ENCODE measurements at regions not wholly inside any gene's neighbourhood (a gene's known extent, or its start where the extent isn't known, plus 50 kb on each side); places are given as distances from the start of the nearest gene placed in this dataset.

GRCh38 chr12:33671676-33672075, 232.1 kb upstream of the SYT10 start:
- no peak overlapping the region for H3K4me2 ChIP-seq (ENCODE audit: insufficient read depth, insufficient read length, low read length)
- H3K9ac ChIP-seq (ENCODE audit: extremely low read depth, insufficient read length, low read length), result no peak overlapping the region
- H2BK20ac ChIP-seq (ENCODE audit: low read depth, low read length, poor library complexity, severe bottlenecking), result peak overlapping the region; percentile 45
- peaks cover 0 to 4% of the 10 kb centered on the region in 2 experiments; a peak in 2 of 5 replicates for H3K9me3 Mint-ChIP-seq
- no peak overlapping the region for H3K27ac ChIP-seq (ENCODE audit: insufficient read length, low read depth, low read length)
- H3K79me2 ChIP-seq (ENCODE audit: insufficient read depth, low read length), result no peaks in the 10 kb centered on the region
- H2AK5ac ChIP-seq (ENCODE audit: insufficient read length, low read length), result no peak overlapping the region
- no peak overlapping the region for H3K4ac ChIP-seq (ENCODE audit: low read depth, low read length)
- H3K56ac ChIP-seq (ENCODE audit: insufficient read length, low read depth, low read length), result no peak overlapping the region
- H3K4me3 Mint-ChIP-seq, result no peak overlapping the region
- H3K18ac ChIP-seq (ENCODE audit: insufficient read length, low read depth, low read length), result peak overlapping the region; percentile 47
- H4K8ac ChIP-seq (replicated peaks; ENCODE audit: insufficient read length, low read depth, low read length), result no peak overlapping the region
- H2BK5ac ChIP-seq (ENCODE audit: insufficient read length, low read length), result no peak overlapping the region
- H3K9me3 ChIP-seq (ENCODE audit: control insufficient read depth, low read depth, low read length), result no peaks in the 10 kb centered on the region
- H3K27me3 Mint-ChIP-seq (ENCODE audit: low read depth), result no peaks in the 10 kb centered on the region
- no peaks in the 10 kb centered on the region for H3K23me2 ChIP-seq (ENCODE audit: insufficient read length, low read depth, low read length, poor library complexity, severe bottlenecking)
- TF ChIP-seq, protein P1, sequence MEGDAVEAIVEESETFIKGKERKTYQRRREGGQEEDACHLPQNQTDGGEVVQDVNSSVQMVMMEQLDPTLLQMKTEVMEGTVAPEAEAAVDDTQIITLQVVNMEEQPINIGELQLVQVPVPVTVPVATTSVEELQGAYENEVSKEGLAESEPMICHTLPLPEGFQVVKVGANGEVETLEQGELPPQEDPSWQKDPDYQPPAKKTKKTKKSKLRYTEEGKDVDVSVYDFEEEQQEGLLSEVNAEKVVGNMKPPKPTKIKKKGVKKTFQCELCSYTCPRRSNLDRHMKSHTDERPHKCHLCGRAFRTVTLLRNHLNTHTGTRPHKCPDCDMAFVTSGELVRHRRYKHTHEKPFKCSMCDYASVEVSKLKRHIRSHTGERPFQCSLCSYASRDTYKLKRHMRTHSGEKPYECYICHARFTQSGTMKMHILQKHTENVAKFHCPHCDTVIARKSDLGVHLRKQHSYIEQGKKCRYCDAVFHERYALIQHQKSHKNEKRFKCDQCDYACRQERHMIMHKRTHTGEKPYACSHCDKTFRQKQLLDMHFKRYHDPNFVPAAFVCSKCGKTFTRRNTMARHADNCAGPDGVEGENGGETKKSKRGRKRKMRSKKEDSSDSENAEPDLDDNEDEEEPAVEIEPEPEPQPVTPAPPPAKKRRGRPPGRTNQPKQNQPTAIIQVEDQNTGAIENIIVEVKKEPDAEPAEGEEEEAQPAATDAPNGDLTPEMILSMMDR (conservative IDR thresholded peaks at IDR 0.05), result no peak
- no peak overlapping the region for H2BK12ac ChIP-seq (ENCODE audit: insufficient read length, low read depth, low read length)
- H2AFZ ChIP-seq (ENCODE audit: low read length), result no peak overlapping the region
- H3K79me1 ChIP-seq (ENCODE audit: insufficient read depth, low read depth, low read length, poor library complexity, severe bottlenecking), result no peaks in the 10 kb centered on the region
- no peak overlapping the region; the same call in 1 of the 2 replicates for H3K14ac ChIP-seq (ENCODE audit: insufficient read depth, low read length)
- peaks cover 5% of the 10 kb centered on the region for H3K4me1 ChIP-seq (ENCODE audit: insufficient read depth, low read length)
- no peak overlapping the region for H2BK120ac ChIP-seq (ENCODE audit: low read depth, low read length, poor library complexity, severe bottlenecking)
- DNase-seq, result no peak
- H4K20me1 ChIP-seq (ENCODE audit: control insufficient read depth, insufficient read depth, insufficient read length), result no peaks in the 10 kb centered on the region
- H2BK15ac ChIP-seq (ENCODE audit: low read depth, low read length), result no peak overlapping the region
- H3K36me3 Mint-ChIP-seq (ENCODE audit: insufficient read depth in 1 of 3, low read depth in 3 of 3), result peaks cover 0 to 10% (median 4%) of the 10 kb centered on the region in 3 experiments; a peak in 3 of 7 replicates
- H4K91ac ChIP-seq (ENCODE audit: insufficient read length, low read depth, low read length), result no peak overlapping the region
- H3K27me3 ChIP-seq (ENCODE audit: insufficient read depth, low read length), result no peaks in the 10 kb centered on the region
- H4K5ac ChIP-seq (ENCODE audit: insufficient read length, low read depth, low read length), result no peak overlapping the region
- H3K4me1 Mint-ChIP-seq, result peaks cover 26 to 49% of the 10 kb centered on the region in 2 experiments
- H3T11ph ChIP-seq (ENCODE audit: low read length), result peak overlapping the region; percentile 53
- H3K27ac Mint-ChIP-seq, result peak overlapping the region; percentile 66 to 93 (median 79); a peak in 6 of 7 replicates
- H3K23ac ChIP-seq (ENCODE audit: insufficient read length, low read depth, low read length), result no peak overlapping the region

All from H9 (cell line).